ENCODE measurements at regions not wholly inside any gene's neighbourhood (a gene's known extent, or its start where the extent isn't known, plus 50 kb on each side); places are given as distances from the start of the nearest gene placed in this dataset.

DNA sequence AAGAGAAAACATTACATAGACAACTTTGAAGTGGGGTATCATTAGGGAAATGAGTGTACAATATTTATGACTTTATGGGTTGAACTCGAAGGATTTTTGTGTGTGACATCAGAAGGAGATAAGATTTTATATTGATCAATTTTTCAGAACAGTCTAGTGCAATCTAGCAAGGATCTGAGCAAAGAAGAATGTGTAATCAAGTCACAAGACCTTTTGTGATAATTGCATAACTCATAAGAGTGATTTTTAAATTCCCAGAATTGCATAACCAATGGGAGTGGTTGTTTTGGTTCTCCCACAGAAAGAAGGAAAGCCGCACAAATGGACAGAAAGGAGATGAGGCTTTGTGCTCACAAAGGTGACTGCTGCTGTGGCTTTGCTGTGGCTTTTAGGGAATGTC is 441.8 kb upstream of the FLRT2 start:
- H3K4me3 ChIP-seq (ENCODE audit: low read depth, low read length) = no peak overlapping the region
- no peak for DNase-seq (ENCODE audit: low read depth)

DNA sequence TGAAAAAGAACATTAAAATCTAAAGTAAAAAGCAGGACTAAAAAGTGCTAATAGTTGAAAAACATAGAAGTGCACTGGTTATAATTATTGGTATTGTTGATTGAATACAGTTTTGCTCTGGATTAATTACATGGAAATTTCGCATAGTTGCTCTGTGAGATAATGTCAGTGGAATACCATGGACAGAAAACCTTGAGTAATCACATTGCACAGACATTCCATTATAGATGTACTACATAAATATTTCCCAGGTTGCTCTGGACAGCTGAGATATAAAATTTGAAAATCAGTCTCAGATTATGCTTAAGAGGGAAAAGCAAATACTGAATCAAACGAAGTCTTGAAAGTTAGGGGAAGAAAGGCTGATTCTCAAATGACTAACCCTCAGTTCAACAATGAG is 439.3 kb upstream of the FLRT2 start:
- H3K4me3 ChIP-seq (ENCODE audit: low read depth, low read length) = no peak overlapping the region
- DNase-seq (ENCODE audit: low read depth) = no peak

DNA sequence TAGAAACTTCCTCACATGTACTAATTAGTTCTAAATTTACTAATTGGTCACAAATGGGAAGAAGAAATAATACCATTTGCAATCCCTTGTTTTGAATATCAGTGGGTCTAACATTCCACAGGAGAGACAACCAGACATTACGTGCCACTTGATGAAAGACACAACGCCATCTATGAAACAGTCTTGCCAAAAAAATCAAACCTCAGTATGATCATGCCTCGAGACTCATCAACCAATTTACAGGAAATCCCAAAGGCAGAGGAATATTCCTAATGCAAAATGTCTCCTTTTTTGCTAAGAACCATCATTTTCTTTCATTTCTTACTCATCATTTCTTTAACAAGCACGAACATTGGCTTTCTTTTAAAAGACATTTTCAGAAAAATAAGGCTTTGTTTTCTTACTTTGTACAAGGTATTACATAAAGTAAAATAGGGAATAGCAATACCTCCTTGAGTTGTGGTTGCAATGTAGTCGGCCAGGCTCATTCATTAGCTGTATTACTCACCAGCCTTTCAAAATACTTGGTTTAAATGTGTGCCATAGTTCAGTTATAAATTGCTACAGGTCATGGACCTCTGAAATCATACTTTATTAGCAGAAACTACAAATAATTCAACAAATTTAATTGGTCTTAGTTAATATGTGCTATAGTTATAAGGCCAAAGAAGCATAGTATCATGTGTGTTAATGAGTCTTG is 436.2 kb upstream of the FLRT2 start:
- DNase-seq (ENCODE audit: low read depth) = no peak
- no peak overlapping the region for H3K4me3 ChIP-seq (ENCODE audit: low read depth, low read length)

DNA sequence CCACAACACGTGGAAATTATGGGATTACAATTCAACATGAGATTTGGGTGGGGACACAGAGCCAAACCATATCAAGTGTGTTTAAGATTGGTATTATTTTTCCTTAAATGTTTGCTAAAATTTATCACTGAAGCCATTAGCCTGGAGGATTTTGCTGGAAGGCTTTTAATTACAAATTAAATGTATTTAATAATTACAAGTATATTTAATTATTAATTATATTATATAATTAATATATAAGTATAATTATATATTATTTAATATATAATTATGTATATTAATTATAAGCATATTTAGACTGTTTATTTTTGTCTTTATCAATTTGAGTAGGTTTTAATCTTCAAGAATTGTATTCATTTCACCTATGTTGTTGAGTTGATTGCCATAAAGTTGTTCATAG is 427.4 kb upstream of the FLRT2 start:
- no peak for DNase-seq (ENCODE audit: low read depth)
- H3K4me3 ChIP-seq (ENCODE audit: low read depth, low read length) = no peak overlapping the region

DNA sequence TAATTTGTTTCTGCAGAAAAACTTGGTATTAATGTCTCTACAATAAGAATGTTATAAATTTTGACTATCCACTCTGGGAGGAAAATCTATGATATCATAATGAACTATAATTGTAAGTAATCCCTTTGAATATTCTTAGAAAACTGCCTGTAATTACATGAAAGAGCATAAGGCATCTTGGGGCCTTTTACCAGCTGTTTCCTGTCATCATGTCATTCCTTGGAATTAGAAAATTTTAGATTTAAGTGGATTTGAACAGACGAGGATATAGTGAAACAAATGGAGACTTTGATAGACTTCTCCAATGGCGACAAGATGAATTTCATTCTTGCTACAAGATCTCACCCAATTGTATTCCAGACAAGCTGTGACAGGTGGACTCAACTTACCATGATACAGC is 423.4 kb upstream of the FLRT2 start:
- no peak overlapping the region for H3K4me3 ChIP-seq (ENCODE audit: low read depth, low read length)
- no peak for DNase-seq (ENCODE audit: low read depth)

DNA sequence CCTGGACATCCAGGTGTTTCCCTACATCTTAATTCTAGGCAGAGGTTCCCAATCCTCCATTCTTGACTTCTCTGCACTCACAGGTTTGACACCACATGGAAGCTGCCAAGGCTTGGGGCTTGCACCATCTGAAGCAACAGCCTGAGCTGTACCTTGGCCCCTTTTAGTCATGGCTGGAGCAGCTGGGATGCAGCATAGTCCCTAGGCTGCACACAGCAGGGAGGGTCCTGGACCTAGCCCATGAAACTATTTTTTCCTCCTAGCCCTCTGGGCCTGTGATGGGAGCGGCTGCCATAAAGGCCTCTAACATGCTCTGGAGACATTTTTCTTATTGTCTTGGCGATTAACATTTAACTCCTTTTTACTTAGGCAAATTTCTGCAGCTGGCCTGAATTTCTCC is 417.2 kb upstream of the FLRT2 start:
- DNase-seq (ENCODE audit: low read depth) = no peak

DNA sequence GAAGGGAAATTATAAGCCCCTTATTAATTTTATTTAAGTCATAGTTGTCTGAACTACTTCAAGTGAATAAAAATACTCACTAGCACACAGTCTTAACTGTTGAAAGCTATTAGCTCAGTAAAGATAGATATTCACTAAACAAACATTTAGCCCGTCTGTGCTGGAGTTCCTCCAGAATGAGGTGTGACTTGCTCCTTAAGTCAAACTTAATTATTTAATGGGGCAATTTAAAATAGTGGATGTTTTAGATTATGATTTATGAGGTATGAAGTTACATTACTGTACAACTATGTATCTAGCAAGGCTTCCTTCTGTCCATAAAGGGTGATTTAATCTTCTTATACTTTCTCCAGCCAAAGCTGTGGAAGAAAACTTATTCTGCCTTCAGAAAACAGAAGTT is 414.0 kb upstream of the FLRT2 start:
- no peak overlapping the region for H3K4me3 ChIP-seq (ENCODE audit: low read depth, low read length)
- DNase-seq (ENCODE audit: low read depth) = no peak

More for the DNA sequence above, 417.2 kb upstream of the FLRT2 start:
- no peak overlapping the region for H3K4me3 ChIP-seq (ENCODE audit: low read depth, low read length)

DNA sequence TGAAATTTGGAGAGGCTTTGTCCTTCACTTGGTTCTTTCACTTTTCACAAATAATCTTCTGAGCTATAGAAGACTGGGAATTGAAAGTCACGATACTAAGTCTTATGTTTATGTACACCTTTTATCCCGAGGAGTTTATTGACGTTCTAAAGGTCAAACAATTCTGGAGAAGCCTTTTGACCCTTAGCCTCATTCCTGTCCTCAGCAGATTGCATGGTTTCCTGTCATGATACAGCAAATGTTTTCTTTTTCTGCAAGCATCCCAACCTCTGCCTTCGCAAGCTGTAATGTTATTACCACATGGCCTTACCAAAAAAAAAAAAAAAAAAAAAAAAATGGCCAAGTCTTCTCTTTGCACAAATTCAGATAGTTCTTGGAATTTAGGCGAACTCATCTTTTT is 411.7 kb upstream of the FLRT2 start:
- H3K4me3 ChIP-seq (ENCODE audit: low read depth, low read length) = no peak overlapping the region
- DNase-seq (ENCODE audit: low read depth) = no peak

DNA sequence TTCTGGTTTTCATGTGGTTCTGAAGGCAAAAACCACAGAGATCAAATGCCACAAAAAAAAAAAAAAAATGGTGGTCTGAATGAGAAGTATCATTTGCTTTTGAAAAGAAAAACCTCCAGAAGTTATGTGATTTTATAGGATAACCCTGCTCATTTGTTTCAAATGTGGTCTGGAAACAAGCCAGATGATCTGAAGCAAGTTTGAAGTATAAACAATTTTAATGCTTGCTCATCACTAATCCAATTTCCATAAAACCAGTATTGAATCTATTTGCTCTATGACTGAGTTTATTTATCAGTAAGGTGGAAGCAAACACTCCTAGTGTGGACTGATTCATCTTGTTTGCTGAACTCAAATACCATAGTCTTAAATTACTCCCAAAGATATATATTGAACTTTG is 407.3 kb upstream of the FLRT2 start:
- peak; percentile 21 for DNase-seq (ENCODE audit: low read depth)
- H3K4me3 ChIP-seq (ENCODE audit: low read depth, low read length) = no peak overlapping the region

DNA sequence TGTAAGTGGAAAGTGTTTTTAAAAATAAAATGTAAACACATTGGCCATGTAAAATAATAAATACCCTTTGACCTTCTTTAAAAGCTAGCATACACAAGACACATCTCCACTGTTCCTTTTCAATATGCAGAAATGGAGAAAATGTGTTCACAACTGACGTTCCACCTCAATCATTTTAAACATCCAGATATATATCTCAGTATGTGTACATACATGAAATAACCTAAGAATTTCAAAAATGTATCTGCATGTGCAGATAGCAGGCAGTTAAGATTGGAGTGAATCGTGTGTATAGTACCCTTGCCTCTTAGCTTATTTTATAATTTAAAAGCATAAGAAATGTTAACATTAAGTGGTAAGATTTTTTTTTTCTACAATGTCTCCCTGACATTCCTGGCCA is 406.2 kb upstream of the FLRT2 start:
- no peak overlapping the region for H3K4me3 ChIP-seq (ENCODE audit: low read depth, low read length)
- no peak for DNase-seq (ENCODE audit: low read depth)

DNA sequence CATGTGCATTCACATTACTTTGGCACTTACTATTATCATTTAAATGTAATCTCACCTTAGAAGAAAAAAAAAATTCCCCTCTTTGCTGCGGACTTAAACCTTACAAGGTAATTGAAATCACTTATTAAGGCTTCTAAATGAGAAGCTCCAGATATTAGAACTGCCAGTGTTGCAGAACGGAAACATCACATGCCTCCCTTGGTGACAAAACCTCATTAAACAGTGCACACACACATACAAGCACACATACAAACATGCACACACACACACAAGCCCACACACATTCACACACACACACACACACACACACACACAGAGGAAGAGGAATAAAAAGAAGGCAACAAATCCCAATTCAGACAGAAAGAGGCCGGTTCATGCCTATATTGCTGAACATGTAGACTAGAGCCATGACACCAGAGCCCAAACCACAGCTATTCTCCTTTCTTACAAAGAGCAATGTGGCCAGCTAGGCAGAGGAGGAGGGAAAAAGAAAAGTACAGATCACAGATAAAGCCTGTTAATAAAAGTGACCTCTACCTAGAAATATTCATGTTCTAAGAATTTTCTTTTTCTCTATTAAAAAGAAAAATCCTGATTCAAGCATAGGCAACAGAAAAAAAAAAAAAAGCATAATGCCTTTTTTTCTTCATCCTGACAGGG is 405.2 kb upstream of the FLRT2 start:
- H3K4me3 ChIP-seq (ENCODE audit: low read depth, low read length) = no peak overlapping the region
- no peak for DNase-seq (ENCODE audit: low read depth)

DNA sequence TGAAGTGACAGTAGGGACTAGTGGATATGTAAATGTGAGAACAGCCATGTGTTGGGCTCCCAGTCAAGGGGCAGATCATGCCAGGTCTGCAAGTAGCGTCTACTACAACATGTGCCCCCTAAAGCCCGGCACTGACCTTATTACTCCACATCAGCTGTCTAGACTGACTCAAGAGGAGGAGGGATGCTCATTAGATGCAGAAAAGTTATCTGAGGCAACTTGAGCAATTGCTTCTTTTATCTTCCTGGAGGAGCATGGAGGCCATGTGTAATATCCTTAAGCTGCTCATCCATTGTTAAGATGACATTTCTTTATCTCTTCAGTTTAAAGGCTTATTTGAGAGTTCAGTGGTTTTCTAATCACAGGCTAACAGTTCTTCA is 404.7 kb upstream of the FLRT2 start:
- no peak overlapping the region for H3K4me3 ChIP-seq (ENCODE audit: low read depth, low read length)
- DNase-seq (ENCODE audit: low read depth) = no peak

DNA sequence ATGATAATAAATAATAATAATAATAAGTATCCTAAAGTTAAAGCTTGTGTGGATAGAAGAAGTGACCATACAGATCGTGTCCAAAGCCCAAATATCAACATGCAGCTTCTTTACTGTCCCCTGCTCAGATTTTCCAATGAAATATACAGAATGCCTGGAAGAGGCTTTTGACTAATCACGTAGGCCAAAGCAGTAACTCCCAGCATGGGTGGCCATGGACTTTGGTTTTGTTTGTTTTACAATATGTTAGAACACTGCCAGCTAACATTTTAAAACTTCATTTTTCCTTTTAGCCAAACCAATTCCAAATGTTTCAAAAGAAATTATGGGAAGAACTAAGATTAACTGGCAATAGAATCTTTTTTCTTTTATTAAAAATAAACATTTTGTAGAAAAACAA is 400.0 kb upstream of the FLRT2 start:
- DNase-seq (ENCODE audit: low read depth) = no peak
- H3K4me3 ChIP-seq (ENCODE audit: low read depth, low read length) = no peak overlapping the region

DNA sequence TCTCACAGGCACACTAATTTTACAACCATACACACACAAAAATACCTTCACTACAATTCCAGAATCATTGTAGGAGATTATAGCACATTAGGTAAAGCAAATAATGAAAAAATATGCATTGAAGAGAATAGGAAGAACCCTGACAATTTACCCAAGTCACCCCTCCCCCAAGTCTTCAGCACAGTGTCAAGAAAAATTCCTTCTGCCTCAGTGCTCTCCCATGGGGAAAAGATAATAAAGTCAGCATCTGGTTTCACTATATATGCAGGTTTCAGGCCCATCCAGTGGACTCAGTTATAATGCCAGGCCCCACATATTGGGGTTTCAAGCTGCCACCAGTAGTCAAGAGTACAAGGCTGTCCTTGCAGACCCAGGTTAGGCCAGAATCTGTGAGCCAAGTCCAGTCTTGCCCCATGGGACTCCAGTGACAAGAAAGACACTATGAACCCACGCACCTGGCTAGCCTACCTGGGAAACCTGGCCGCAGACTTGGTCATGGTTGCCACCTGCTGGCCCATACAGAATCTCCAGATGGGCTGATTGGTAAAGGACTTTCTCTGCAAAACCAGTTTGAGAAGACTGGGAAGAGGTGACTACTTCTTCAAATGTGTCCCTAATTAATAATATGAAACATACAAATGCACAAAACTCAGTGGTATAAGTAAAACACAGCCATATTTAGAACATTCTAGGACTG is 398.6 kb upstream of the FLRT2 start:
- DNase-seq (ENCODE audit: low read depth) = no peak
- H3K4me3 ChIP-seq (ENCODE audit: low read depth, low read length) = no peak overlapping the region

DNA sequence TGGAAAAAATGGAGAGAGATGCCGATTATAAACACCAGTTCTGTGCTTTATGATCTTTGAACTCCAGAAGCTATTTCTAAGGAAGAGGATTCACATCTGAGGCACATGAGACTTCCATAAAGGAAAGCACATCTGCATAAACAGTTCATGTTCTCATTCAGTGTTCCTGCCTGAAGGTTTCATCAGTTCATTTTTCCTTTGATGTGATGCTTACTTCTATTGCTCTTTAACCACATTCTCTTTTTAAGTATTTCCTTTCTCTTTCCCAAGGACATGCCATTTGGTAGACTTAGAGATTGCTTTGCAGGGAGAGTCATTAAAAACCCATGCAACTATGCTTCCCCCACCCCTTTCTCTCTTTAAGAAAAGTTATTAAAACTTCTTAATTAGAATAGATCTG is 387.0 kb upstream of the FLRT2 start:
- no peak overlapping the region for H3K4me3 ChIP-seq (ENCODE audit: low read depth, low read length)
- DNase-seq (ENCODE audit: low read depth) = no peak

DNA sequence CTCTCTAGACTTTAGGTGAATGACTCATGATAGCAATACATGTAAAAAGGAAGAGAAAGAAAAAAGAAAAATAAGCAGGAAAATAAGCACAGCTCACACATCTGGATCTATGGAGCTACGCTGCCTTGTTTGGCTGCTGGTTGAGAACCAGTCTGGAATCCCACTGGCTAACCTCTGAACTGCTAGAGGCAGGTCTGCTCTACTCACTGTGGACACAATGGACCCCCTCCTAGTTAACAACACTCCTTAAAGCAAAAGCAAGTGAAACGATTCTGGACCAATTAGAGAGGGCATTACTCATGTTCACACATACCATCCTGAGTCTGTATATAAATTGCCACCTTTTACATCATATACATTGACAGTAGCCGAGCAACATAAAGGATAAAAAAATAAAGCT is 383.2 kb upstream of the FLRT2 start:
- no peak for DNase-seq (ENCODE audit: low read depth)
- H3K4me3 ChIP-seq (ENCODE audit: low read depth, low read length) = no peak overlapping the region

DNA sequence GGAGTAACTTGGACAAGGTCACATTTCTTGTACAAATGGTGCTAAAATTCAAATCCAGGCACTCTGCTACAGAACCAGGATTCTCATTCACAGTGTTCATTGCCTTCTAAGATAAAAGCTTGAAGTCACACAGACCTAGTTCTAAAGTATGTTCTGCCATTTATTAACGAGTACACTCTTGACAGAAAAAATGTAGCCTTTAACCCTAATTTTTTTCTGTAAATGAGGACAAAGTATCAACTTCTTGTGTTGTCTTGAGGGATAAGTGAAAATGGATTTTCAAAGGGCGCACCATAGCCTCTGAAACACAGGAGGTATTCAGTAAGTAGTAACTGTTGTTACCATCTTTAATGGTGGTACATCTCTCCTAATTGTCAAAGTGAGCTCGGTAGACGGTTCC is 379.8 kb upstream of the FLRT2 start:
- no peak for DNase-seq (ENCODE audit: low read depth)
- no peak overlapping the region for H3K4me3 ChIP-seq (ENCODE audit: low read depth, low read length)

DNA sequence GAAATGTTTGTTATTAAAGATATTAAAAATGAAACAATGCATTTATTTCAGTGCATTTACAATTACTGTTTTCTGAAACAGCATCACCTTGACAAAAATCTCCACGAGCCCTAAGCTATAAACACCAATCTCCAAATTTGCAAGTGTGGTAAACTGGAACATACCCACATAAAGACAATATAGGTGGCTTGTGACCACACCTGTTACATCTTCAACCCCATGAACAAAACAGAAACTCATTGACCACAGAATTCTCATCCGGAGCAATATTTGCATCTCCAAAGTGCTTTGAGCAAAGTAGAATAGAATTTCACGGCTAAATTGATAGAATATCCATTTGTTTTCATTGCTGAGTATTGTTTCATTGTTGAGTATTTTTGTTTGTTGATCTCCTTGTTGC is 375.2 kb upstream of the FLRT2 start:
- no peak for DNase-seq (ENCODE audit: low read depth)
- no peak overlapping the region for H3K4me3 ChIP-seq (ENCODE audit: low read depth, low read length)

DNA sequence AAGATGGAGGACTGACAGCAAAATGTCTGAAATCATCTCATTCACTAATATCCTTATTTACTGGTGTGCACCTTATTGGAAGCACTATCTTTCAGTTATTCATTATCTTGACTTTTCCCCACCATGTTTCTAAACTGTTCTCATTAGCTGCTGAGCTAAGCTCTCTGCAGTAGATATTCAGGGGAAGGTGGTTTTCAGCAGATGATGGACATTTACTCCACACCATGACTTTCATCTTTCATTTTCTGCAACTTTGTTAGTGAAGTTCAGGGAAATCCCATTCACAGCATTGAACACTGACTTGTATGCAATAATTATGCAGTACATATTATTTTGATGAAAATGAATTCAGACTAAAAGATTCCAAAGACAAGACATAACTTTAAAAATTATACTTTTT is 373.6 kb upstream of the FLRT2 start:
- no peak for DNase-seq (ENCODE audit: low read depth)
- no peak overlapping the region for H3K4me3 ChIP-seq (ENCODE audit: low read depth, low read length)

DNA sequence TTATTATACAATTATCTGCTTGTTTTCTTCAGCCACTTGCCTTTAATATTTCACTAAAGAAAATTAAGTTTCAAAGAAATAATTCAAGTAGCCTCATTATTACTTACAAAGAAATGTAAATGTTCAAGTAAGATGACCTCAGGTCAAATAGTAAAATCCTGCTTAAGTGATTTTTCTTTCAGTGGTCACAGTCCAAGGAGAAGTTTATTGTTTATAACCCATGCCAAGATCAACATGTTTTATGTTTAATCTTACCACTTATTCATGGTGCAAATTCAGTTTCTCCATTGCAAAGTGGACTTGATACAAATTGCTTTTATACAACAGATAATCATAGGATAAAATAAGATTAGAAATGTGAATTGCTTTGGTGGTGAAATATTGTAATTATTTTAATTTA is 370.2 kb upstream of the FLRT2 start:
- H3K4me3 ChIP-seq (ENCODE audit: low read depth, low read length) = no peak overlapping the region
- DNase-seq (ENCODE audit: low read depth) = no peak

DNA sequence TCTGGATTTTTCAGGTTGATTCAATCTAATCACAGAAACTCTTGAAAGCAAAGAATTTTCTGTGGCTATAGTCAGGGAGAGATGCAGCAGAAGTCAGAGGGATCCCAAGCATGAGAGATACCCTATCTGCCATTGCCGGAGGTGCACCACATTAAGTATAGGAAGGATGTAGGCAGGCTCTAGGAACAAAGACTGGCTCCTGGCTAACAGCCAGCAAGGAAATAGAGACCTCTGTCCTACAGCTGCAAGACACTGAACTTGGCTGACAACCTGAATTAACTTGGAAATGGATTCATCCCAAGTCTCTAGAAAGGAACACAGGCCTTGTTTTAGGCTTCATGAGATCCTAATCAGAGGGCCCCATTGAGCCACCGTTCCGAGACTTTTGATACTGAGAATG is 364.9 kb upstream of the FLRT2 start:
- no peak overlapping the region for H3K4me3 ChIP-seq (ENCODE audit: low read depth, low read length)
- DNase-seq (ENCODE audit: low read depth) = no peak

Data from skeletal muscle cell (primary cell).